Progenitor cell of endocrine pancreas (in vitro differentiated cells): ENCODE measurements at regions not wholly inside any gene's neighbourhood (a gene's known extent, or its start where the extent isn't known, plus 50 kb on each side); places are given as distances from the start of the nearest gene placed in this dataset.

Source experiments
- DNase-seq: peaks from one replicate; pipeline ENCODE4 v3.0.0; 2021; ENCODE audit warnings: low spot score; ENCODE audit not compliant: unreplicated experiment
- H3K27ac Mint-ChIP-seq: 2 replicates; pipeline ENCODE4 v1.8.0; 2021; ENCODE audit warnings: mild to moderate bottlenecking, moderate library complexity, mixed read lengths
- H3K27me3 Mint-ChIP-seq: 2 replicates; pipeline ENCODE4 v1.8.0; 2021; ENCODE audit warnings: mixed read lengths
- H3K36me3 Mint-ChIP-seq: 2 replicates; pipeline ENCODE4 v1.8.0; 2022; ENCODE audit warnings: mixed read lengths; ENCODE audit not compliant: insufficient read depth
- H3K4me1 Mint-ChIP-seq: 2 replicates; pipeline ENCODE4 v1.8.0; 2021; ENCODE audit warnings: low read depth, mixed read lengths
- H3K4me3 Mint-ChIP-seq: 2 replicates; pipeline ENCODE4 v1.8.0; 2021; ENCODE audit warnings: low read depth, mild to moderate bottlenecking, moderate library complexity, mixed read lengths
- H3K9me3 Mint-ChIP-seq: 2 replicates; pipeline ENCODE4 v1.8.0; 2021; ENCODE audit warnings: low read depth, mixed read lengths
- CTCF ChIP-seq: fragments of 200-600 bp; sonication (generic); IDR thresholded peaks from one replicate; pipeline ENCODE4 v1.5.0; 2021; ENCODE audit warnings: antibody characterized with exemption, mild to moderate bottlenecking; ENCODE audit not compliant: unreplicated experiment

DNA sequence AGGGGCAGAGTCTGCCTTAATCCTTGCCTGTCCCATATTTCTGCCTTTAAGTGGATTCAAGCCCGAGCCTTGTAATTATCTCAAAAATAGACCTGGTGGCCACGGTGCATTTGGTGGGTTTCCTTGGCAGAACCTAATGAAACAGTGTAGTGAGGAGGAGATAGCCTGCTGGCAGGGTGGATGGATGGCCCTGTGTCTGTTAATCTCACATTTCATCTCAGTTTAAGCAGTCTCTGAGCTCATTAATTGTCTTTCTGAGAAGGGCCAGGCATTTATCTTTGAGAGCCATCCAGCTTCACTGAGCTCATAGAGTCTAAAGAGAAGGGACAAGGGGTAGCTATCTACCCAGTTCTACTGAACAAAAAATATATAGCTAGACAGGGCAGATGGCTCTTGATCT lies 364.0 kb upstream of the EEF2KMT start:
- no peak overlapping the region for H3K27ac Mint-ChIP-seq
- DNase-seq = no peak
- TF ChIP-seq CTCF = no peak

GRCh38 chr16:5461141-5461540 lies 363.5 kb upstream of the EEF2KMT start:
- Mint-ChIP-seq H3K4me3 (no peak overlapping the region), H3K27me3 (peaks cover 26% of the 10 kb centered on the region), H3K27ac (no peak overlapping the region), H3K4me1 (peaks cover 5% of the 10 kb centered on the region), H3K36me3 (no peaks in the 10 kb centered on the region), H3K9me3 (no peaks in the 10 kb centered on the region)
- DNase-seq = no peak
- TF ChIP-seq CTCF = no peak

More for the DNA sequence above, 364.0 kb upstream of the EEF2KMT start:
- peaks cover 28% of the 10 kb centered on the region for H3K27me3 Mint-ChIP-seq
- H3K4me3 Mint-ChIP-seq = no peak overlapping the region
- H3K4me1 Mint-ChIP-seq = peaks cover 5% of the 10 kb centered on the region
- no peaks in the 10 kb centered on the region for H3K9me3 Mint-ChIP-seq
- no peaks in the 10 kb centered on the region for H3K36me3 Mint-ChIP-seq

DNA sequence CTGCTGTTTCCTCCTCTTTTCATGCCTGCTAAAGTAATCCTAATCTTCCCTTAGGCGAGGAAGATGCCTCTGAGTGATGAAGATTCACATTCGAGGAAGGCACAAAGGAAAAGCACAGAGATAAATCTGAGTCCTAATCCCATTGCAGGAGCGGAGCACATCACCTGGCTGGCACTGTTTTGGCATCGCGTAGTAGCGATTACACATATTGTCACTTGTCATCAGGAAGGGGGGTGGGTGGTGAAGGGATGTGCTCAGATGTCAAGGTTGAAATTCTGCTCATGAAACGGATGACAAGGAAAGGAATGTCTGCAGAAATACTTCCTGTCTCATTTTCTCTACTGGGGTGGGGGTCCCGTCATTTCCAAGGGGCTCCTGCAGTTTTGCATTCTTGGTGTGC lies 363.1 kb upstream of the EEF2KMT start:
- Mint-ChIP-seq H3K9me3 (no peaks in the 10 kb centered on the region), H3K36me3 (no peaks in the 10 kb centered on the region), H3K27me3 (peaks cover 22% of the 10 kb centered on the region), H3K4me3 (no peak overlapping the region), H3K27ac (no peak overlapping the region), H3K4me1 (peaks cover 5% of the 10 kb centered on the region)
- no peak for TF ChIP-seq CTCF
- no peak for DNase-seq

- no peak for DNase-seq
- no peak for TF ChIP-seq CTCF
- Mint-ChIP-seq H3K4me3 (no peak overlapping the region), H3K9me3 (no peaks in the 10 kb centered on the region), H3K27ac (no peak overlapping the region), H3K36me3 (no peaks in the 10 kb centered on the region), H3K4me1 (peaks cover 5% of the 10 kb centered on the region), H3K27me3 (peaks cover 20% of the 10 kb centered on the region)
These were observed 362.3 kb upstream of the EEF2KMT start for GRCh38 chr16:5459863-5460262.

GRCh38 chr16:5455110-5455509 lies 357.5 kb upstream of the EEF2KMT start:
- peaks cover 40% of the 10 kb centered on the region for H3K27me3 Mint-ChIP-seq
- no peak overlapping the region for H3K4me3 Mint-ChIP-seq
- TF ChIP-seq CTCF = no peak
- no peaks in the 10 kb centered on the region for H3K36me3 Mint-ChIP-seq
- no peak for DNase-seq
- no peak overlapping the region for H3K27ac Mint-ChIP-seq
- H3K9me3 Mint-ChIP-seq = no peaks in the 10 kb centered on the region
- no peaks in the 10 kb centered on the region for H3K4me1 Mint-ChIP-seq
